IPS DF 19.7 (cell line): ENCODE measurements at regions not wholly inside any gene's neighbourhood (a gene's known extent, or its start where the extent isn't known, plus 50 kb on each side); places are given as distances from the start of the nearest gene placed in this dataset.

Experiments used
- DNase-seq: peaks from one replicate; pipeline ENCODE4 v3.0.0-alpha.2; 2013; ENCODE audit warnings: low read depth, low spot score

- no peak for DNase-seq
Observed at GRCh38 chr6:1201547-1202200, 110.2 kb upstream of the FOXQ1 start.

- DNase-seq: no peak
Observed at GRCh38 chr6:1200409-1201101, 111.3 kb upstream of the FOXQ1 start.

GRCh38 chr6:1200081-1200408, 111.9 kb upstream of the FOXQ1 start:
- DNase-seq: no peak

DNA sequence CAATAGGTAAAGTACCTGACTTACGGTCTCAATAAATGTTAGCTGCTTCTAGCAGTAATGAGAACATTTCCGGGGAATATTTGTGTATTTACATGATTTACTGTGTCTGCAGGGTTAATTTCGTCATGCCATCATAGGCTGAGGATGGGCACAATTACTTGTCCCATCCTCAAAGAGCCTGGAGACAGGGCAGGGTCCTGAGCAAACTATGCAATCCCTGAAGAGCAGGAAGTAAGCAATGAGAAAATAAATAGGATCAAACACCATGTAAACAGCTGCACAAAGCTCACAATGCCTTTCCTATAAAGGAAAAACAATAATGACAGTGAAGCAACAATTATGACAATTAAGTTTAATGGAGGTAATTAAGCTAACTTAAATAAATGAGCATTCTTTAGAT, 114.6 kb upstream of the FOXQ1 start:
- DNase-seq: no peak

- DNase-seq: no peak
Observed at GRCh38 chr6:1191141-1191630, 120.7 kb upstream of the FOXQ1 start.

DNA sequence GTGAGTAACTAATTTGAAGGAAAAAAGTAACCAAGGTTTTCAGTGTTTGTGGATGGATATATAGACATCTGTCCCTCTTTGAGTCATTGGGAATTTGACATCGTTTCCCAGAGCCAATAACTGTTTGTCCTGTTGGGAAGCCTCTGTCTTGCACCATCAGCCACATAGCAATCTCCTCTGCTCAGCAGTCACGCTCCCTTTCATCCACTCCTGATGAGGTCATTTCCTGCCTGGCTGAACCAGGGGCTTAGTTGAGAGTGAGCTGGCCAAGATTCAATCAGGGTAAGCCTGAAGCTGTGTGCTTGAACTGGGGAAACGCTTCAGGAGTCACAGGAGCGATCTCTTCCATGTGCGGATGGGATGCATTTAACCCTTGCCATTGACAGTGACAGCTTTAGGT, 121.5 kb upstream of the FOXQ1 start:
- no peak for DNase-seq

- DNase-seq: no peak
Observed at GRCh38 chr6:1188199-1188598, 123.7 kb upstream of the FOXQ1 start.

DNA sequence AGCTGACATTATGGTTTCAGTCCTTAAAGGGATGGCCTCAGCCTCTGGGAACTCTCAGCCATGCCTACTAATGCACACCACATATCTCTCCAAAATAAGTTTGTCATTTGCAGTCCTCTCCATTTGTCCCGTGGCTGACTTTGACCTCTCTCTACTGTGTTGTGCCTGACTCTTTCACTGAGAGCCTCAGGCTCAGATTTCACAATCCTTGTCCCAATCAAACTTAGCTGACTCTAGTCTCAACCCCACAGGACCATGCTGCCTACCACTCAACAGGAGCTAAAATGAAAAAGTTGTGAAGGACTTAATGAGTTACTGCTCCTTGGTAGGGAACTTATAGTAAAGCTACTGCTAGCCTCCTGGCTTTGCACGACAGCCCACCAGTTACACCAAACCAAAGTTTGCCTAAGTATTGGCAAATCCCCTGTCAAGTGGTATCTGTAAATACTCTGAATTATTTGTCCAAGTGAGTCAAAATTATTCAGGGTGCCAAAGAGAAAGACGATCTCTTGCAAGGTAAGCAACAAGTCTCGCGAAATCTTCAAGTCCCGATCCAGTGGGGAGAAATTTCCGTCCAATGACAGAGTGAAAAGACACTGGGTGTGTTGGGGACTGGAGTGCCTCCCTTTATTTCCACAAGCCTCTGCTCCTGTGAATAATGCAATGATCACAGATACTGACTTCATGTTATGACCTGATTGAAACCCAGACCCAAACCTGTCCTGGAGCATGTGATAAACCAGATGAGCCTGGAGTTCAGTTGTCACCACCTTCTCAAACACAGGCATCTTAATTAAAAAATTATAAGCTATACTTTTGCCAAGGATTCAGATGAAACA, 124.4 kb upstream of the FOXQ1 start:
- DNase-seq: no peak

GRCh38 chr6:1184318-1184717, 127.6 kb upstream of the FOXQ1 start:
- no peak for DNase-seq

GRCh38 chr6:1182722-1183521, 129.0 kb upstream of the FOXQ1 start:
- DNase-seq: no peak

DNA sequence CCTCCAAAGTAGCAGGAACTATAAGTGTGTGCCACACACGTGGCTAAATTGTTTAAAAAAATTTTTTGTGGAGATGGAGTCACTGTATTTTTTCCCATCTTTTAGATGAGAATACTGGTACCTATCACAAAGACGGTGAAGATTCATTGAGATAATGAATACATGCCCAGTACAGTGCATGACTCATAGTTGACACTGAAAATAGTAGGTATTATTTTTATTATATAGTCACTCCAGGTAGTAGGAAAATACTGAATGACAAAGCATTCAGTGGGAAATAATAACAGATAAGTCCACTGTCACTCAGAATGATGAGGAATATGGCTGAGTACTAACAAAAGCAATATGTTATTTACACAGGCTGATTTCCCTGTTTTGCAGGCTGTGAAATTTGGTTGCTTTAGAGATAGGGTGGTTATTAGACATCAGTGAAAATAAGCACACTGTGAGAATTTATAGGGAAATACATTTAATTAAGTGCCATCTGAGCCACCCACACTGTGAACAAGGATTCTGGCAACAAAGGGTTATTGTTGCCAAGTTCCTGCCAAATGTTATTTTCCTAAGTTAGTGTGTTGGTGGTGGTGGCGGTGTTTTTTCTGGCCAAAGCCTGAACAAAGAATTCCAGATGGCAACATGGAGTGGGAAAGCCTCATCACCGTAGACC, 129.8 kb upstream of the FOXQ1 start:
- no peak for DNase-seq

DNA sequence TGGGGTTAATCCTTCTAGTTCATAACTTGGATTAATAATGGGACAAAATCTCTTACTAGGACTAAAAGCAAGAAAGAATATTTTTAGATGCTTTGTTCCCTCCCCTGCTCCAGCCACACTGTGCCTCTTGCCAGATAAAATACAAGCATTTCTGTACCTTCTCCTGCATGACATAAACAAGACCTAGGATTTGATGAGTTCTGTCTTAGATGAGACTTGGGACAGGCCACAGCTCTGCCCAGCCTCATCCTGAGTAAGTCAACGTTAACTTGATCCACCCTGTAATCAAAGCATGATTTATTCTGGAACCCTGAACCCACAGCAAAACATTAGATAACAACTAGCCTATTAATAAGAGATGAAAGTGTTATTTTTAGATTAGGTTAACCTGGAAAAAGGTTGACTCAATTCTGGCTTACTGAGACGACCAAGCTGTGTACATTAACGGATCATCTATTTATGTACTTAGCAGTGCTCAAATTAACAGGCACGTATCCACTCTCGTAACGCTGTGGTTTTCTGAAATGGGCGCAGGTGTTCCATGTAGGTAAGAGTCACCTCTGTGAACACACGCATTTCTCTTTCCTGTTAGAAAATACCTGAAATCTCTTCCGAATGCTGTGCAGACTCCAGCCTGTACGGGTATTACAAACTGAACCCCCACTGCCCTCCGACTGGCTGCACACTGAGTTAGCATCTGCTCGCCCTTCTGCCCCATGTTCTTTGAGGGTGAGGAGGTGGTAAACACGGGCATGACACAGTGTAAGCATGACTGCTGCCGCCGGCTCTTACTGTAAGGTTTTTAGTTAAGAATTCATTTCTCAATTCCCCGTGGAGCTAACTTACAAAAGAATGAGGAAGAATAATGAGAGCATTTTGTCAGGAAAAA, 132.1 kb upstream of the FOXQ1 start:
- no peak for DNase-seq

GRCh38 chr6:1178590-1178989, 133.3 kb upstream of the FOXQ1 start:
- DNase-seq: no peak

- DNase-seq: no peak
Observed at GRCh38 chr6:1176567-1176966, 135.3 kb upstream of the FOXQ1 start.

DNA sequence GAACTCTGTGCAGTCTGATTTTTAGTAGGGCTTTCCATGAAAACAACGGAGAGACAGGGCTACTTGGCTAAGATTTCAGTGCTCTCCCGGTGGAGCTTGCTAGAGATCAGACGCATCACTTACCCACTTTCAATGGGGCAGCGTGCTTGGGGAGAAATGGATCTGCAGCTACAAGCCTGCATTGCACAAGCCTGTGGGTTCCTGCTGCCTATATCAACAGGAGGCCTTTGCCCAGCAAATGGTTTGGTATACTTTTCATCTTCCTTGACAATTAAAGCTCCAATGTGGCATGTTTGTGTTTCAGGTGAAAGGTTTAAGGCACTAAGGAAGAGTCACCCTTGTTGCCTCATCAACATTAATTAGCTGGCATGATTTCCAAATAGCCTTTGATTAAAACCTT, 136.0 kb upstream of the FOXQ1 start:
- no peak for DNase-seq

GRCh38 chr6:1170794-1171193, 141.1 kb upstream of the FOXQ1 start:
- no peak for DNase-seq

DNA sequence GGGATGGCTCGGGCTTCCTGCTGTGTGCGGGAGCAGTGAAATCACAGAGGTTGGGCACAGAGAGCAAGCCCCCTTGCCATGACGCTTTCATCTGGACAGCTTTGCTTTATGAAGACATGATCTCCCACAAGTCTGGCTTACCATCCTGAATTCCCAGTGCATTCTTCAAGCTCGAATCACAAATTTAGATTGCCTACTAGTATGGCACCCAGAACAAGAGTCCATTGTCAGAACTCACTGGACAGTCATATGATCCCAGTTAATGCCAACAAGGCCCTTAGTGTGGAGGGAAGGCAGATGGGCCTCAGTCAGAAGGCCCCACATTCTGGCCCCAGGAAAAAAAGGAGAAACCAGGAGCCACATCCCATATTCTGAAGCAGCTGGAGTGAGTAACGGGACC, 147.3 kb upstream of the FOXQ1 start:
- no peak for DNase-seq

DNA sequence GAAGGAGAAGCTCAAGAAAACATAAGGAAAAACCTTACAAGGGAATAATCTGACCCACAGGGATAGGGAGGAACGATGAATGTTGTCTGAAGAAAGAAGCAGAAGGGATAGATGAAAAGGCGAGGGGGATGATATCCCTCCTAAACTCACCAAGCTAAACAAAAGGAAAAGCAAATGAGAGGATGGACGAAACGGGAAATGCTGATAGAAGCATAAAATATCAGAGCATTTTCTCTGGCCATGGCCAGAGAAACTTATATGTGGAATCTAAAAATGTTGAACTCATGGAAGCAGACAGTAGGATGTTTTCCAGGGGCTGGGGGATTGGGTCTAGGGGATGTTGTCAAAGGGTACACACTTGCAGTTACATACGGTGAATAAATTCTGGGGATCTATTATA, 148.4 kb upstream of the FOXQ1 start:
- no peak for DNase-seq

DNA sequence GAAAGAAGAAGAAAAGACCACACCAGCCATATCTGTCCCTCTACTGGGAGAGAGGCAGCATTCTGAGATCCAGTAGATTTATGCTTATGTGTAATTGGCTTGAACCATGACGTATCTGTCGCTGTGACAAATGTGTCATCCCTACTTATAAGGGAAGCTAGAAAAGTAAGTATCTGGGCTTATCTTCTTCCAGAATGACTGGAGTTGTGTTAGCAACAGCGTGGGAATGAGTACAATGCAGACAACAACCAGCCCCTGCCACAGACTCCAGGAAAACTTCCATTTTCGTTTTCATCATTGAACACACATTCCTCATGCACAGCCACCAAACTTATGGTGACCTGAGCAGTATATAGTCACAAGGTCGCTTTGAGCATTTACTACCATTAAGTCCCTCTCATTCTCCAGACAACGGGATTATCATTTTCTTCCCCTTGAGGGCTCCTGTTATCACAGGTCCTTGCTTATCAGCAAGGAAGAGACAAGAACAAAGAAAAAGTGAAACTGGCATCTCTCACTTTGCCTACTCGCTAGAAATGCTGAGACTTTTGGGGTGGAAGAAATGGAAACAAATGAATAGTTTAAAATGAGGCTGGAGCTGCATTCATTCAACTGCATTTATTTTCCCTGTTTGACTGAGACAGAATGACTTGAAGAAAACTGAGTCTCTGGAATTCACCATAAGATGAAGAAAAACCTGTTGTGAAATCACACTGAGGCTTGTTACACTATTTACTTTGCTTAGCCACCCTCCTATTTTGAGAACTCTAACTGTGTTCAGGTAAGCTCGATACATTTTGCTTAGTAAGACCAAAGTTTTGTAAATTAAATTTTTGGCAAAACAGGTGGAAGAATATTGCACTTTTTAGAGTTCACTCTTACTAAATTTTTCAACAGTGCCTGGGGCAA, 149.3 kb upstream of the FOXQ1 start:
- no peak for DNase-seq
